Breast epithelium (tissue), 3 donors: ENCODE measurements at regions not wholly inside any gene's neighbourhood (a gene's known extent, or its start where the extent isn't known, plus 50 kb on each side); places are given as distances from the start of the nearest gene placed in this dataset.

Experiments
- POLR2A ChIP-seq: fragments of 450-650 bp; IDR thresholded peaks from one replicate; pipeline ENCODE4 v1.6.1; 2016; ENCODE audit warnings: antibody characterized with exemption, mild to moderate bottlenecking, moderate library complexity
- POLR2AphosphoS5 ChIP-seq, 3 donors: sonication (generic); formaldehyde crosslinking; IDR thresholded peaks; one replicate each; pipeline ENCODE4 v1.6.1; 2017; ENCODE audit warnings: antibody characterized with exemption in 3 of 3

DNA sequence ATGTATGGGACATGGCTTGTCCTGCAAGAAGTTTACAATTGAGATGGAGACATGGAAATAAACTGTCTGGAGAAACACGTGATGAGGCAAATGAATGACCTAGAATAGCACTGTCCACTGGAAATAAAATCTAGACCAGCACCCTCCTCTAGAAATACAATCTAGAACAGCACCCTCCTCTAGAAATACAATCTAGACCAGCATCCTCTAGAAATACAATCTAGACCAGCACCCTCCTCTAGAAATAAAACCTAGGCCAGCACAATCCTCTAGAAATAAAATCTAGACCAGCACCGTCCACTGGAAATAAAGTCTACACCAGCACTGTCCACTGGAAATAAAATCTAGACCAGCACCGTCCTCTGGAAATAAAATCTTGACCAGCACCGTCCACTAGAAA lies 69.2 kb upstream of the RFLNA start:
- TF ChIP-seq POLR2A (no peak), POLR2AphosphoS5 (IDR thresholded peaks at IDR 0.05) (no peak)
